Fibroblast of skin of abdomen (primary cell): ENCODE measurements at regions not wholly inside any gene's neighbourhood (a gene's known extent, or its start where the extent isn't known, plus 50 kb on each side); places are given as distances from the start of the nearest gene placed in this dataset.
A peak's percentile ranks its signal among the peaks of the same experiment; 100 is the strongest.

ENCODE experiments used
- DNase-seq: peaks from one replicate; pipeline ENCODE4 v3.0.0-alpha.2; 2013

DNA sequence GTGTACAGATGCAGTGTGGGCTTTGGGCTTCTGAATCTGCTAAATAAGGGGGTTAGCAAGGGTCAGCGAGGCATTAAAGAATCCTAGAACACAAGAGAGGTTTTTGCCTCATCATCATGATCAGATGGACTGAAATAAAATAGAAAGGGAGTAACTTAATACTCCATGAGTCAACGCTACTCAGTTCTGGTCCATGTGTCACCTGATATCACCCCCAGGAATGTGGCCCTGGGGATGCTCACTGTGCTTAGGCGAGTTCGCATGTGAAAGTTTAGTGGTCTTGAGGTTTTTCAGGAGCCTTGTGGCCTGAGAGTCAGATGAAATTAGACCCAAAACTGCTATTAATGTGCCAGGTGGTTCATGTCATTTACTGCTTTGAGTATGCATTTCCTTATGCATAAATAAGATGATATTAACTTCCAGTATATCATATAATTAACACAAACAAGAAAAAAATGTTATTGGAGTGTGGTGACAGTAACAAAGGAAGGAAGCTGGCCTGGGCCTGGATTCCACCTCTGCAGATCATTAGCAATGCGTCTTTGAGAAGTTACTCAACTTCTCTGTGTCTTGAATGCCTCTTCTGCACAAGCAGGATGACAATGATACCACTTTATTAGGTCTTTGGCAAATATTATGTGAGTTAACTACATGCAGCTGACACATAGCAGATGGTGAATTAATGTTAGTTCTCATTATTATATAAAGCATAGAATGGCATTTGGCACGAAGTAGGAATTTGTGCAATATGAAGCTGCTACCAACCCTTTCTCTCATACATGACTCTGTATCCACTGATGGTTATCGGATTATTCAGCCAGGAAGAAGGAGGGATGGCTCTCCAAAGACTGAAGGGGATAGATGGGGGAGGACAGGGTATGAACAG is 1272.6 kb downstream of the AACS start:
- peak; percentile 84 for DNase-seq

DNA sequence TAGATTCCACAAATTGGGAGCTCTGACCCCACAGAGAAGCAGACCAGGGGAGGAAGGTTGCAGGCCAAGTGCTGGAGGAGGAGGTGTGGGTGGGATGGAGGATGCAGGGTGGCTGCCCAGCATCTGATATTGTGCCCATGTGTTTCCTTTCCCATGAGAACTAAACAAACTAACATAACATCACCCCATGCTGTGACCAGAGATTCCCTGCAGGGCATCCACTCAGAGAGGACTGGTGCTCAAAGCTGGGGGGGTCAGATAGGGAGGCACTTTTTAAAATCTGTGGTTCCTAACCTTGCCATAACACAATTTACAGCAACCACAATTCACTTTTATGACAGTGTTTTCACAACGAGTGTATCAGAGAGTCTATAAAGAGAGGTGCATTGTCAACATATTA is 1277.6 kb downstream of the AACS start:
- DNase-seq = no peak

DNA sequence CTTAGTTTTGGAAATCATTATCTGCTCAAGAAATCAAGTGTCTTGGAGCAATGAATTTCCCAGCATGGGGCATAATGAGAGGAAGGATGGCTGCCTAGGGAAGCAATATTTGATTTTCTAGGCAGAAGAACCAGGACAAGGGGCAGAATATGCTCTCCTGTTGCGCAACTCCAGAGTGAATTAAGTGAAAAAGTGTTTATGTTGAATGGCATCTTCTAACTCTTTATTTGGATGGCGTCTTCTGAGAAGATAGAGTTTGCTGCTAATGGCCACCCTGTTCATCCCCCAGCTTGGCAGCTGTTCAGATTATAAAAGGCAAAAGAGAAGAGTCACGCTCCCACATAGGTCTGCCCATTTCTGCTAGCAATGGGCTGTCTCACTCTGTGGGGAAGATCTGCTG is 1278.1 kb downstream of the AACS start:
- no peak for DNase-seq

DNA sequence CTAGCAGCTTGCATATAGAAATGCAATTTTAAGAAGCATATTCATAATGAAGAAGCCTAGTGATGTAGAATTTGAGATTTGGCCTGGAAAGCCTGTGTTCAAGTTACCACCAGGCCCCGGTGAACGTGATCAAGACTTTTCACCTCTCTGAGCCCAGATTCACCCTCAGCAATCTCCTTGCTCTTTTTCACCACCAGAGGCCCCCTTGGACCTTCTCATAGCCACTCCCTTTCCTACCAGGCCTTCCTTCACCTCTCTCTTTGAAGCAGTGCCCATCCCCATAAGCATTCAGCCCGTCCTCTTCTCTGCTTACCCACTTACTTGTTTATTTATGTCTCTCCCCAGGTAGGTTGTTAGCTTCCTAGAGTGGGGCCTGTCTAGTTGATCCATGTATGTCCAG is 1280.9 kb downstream of the AACS start:
- DNase-seq = no peak

DNA sequence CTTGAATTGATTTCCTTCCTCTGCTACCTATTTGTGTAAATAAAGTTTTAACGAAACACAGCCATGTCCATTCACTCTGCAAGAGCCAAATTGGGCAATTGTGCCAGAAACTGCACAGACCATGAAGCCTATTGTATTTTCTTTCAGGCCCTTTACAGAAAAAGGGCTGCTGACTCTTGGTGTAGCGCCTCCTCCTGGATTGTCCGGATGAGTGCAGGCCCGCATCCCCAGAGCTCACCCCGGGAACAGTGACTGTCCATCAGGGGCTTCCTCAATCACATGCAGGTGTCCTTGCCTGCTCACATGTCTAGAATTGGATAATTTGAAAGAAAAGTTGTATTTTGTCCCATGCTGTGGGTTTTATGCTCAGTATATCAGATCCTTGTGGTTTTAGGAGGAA is 1282.2 kb downstream of the AACS start:
- no peak for DNase-seq

DNA sequence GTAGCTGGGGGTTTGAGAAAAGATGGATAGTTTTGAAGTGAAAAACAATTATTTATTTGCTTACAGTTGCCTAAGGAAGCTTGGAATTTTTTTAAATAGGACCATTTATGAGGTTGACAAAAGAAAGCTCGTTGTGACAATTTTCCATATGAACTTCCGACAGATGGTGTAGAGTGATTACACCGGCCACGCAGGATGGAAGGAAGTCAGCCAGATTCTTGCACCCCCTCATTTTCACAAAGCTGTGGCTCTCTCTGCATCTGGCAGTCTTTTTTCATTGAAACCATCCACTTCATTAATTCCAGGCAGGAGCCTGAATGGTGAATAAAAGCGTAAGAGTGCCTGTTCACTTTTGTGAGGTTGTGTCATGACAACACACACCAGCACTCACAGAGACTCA is 1284.1 kb downstream of the AACS start:
- no peak for DNase-seq

DNA sequence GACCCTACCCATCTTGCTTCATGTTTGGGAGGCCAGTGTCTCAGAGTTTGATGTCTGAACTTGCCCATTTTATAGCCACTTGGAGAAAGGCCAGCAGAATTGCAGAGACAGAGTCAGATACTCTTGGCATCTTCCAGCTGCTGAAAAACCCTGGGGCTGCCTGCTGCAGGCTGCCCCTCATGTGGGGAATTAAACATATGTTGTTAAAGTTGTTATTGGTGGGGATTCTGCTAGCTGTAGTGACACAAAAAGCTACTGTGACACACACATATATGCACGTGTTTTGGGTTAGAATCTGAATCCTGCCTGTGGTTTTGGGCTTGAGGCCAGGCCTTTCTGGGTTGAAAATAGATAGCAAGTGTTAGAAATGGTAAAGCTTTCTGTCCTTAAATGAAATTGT is 1288.4 kb downstream of the AACS start:
- peak; percentile 49 for DNase-seq

DNA sequence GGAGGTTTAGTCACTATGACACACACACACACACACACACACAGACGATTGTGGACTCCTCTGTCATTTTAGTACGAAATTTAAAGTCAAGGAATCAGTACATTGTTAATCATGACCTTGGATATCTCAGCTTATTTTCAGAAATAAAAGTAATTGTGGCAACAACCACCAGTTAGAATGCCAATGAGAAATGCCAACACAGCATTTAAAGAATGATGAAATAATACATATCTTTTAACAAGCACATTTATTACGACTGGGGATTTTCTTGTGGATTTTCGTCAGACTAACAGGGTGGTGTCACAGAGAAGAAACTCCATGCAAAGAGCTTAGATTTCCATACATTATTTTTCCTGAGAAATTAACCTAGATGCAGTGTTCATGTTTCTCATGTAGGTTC is 1289.4 kb downstream of the AACS start:
- no peak for DNase-seq

DNA sequence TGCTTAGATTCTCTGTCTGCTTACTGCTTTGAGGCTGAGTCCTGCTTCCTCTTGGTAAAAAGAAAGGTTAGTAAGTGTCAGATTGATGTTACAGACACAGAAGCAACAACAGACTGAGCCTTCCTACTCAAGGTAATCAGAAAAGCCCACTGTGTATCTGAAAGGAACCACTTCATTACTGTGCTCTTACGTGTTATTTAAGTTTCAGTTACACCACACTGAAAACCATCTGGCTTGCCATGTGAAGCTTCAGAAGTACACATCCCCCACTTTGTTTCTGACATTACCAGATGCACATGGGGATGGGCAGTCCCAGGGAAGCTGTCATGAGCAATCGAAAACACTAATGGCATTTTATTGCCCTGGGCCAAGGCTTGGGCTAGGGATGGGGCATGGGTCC is 1290.1 kb downstream of the AACS start:
- DNase-seq = peak; percentile 21

DNA sequence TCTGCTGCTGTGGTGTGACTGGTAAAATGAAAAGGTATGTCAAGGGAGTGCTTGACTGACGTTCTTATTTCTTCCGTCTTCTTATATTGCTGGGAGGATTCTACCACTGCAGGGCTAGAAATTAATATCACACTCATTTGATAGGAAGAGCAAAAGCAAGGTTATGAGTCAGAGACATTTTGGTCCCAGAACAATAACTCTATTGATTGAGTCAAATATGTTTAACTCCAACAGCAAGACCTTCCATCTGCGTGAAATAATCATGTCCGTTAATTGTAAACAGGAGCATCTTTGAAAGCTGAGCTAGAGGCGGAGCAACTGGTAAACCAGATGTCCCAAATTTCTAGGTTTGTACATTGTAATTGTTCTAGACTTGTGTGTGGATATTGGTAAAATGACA is 1293.6 kb downstream of the AACS start:
- DNase-seq = no peak

DNA sequence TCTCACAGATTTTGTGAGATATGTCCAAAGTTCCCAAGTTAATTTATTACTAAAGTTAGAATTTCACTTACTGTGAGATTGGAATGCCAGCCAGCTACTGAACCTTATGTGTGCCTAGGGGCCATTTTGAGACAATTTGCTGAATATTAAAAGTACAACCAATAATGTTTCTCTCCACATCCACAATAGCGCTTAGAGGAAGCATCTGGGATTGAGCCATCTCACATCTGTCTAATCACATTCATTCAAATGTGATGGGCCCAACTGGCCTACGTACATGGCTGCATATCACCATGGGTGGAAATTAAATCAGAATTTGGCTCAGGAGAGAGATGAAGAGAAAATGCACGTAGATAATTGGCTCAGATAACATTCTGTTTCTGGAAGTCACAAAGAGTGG is 1294.0 kb downstream of the AACS start:
- no peak for DNase-seq

DNA sequence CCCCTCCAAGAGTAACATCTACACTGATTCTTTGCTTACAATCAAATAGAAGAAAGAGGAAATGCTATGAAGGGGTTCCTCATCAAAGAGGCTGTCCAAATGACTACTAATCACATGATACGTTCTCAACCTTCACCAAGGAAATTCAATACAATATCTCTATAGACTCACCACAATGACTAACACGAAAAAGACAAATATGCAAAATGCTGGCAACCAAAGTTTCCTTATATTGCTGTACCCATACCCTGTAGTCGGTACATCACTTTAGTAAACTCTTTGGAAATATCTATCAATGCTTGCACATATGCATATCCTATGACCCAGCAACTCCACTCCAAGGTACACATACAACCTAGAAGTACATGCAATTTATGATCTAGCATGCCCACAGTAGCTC is 1296.6 kb downstream of the AACS start:
- no peak for DNase-seq

DNA sequence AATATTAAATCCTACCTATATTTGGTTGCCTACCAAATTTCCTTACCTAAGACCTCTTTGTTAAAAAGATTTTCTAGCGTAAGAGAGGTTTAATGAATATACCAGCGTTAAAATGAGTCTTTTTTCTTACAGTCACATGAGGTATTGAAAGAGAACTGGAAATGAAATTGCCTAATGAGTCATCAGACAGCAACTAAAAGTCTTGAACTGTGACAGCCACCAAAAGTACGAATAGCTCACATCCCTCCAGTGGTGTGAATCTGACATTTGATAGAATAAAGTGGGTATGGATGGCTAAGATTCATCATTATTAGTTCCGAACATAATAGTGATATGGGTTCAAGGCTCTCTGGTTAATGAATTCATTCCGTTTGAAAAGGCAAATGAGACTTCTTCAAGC is 1297.3 kb downstream of the AACS start:
- DNase-seq = no peak

DNA sequence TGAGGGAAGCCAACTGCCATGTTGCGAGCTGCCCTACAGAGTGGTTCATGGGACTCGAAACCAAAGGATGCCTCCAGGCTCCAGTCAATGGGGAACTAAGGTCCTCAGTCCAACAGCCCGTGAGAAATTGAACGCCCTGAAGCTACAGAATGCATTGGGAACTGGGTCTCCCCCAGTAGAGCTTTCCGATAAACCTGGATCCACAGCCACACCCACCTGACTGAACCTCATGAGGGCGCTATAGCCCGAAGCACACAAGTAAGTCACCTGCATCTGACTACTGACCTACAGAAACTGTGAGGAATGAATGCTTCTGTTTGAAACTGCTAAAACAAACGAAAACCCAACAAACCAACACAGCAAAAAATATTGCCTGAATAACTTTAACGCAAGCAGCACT is 1297.7 kb downstream of the AACS start:
- DNase-seq = no peak

DNA sequence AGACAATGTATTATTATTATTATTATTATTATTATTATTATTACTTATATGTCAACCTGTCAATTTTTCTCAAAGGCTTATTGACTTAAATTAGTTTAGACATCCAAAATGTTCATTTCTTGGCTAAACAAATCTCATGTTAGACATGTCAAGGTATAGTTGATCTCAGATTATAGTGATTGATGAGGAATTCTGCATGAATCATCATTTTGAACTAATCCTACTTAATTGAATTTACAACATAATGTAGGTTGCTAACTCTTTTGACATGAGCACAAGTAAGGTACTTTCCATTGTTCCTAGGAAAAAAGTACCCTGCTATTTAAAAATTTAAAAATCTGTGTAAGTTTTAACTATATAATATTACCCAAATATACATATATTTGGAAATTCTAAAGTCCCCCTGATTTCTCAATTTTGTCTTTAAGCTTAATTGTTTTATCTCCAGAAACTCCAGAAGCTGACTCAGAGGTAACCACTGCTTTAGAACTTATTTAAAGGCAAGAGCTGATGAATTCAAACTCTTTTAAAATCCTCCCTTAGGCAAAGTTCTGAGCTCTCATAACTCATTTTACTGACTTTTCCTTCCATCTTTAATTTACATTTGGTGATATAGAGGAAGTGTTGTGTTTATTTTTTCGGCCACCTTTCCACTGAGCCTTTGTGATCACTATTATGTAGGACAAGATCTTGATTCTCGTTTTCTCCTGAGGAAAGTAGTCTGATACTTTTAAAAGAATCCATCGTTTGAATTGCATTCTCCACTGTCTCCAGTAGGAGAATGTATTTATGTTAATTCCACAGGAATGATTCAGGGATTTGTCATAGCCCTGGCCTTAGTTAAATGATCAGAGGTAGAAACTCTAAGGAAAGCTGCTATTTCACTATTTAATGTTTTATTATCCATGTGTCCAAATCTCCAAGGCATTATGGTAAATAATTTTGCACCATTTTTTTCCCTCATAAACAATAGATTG is 1304.5 kb downstream of the AACS start:
- peak; percentile 63 for DNase-seq

DNA sequence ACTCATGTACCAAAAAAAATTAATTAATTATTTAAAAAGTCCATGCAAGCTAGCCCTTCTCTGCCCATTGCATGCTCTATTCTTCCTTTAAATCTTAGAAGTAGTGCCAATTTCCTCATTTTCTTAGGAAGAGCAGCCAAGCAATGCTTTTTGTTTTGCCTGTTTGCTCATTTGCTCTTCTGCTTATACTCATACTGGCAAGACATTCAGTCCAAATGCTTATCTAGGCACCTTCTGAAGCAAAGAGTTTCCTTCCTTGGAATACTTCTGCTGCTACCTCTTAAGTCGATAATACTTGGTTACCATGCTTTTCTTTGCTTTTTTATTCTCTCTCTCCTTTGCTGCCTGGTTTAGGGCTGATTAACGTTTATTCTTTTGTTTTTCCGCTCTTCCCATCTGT is 1318.3 kb downstream of the AACS start:
- no peak for DNase-seq

DNA sequence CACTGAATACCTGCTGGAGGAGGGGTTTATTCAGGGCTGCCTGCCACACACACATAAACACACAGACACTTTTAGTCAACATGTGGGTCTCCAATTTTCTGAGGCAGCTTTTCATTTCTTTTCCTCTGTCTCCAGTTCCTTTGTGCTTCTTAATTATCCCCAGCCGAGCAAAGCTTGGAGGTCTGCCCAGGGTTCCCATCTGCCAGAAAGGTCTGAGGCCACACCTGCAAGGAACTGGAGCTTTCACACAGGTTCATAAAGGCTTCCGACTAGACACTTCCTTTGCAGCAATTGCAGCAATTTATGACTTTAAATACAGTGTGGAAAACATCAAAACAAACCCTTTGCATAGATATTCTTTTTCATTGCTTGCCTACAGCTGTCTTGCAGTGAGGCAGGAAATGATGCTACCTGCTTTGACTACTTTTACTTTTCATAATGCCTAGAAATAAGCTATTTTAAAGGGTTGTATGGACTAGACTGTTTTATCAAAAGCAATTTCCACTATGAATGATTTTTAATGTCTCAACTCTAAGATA is 1318.9 kb downstream of the AACS start:
- no peak for DNase-seq

DNA sequence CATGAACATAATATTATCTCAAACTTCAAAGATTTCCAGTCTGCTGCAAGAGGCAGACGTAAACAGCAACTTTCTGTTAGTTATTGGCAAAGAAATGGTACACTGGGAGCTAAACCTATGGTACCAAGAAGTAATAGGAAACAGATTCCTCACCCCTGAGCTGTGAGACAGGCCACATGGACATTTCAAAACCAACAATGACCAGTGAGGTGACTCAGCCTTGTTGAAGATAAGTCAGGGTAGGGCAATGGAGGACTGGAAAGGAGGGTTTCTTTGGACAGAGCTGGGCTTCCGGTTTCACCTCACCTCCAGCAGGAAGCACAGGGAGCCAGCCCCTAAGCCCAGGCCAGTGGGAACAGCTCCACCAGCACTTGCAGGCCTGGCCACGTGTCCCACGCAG is 1320.5 kb downstream of the AACS start:
- DNase-seq = peak; percentile 12

DNA sequence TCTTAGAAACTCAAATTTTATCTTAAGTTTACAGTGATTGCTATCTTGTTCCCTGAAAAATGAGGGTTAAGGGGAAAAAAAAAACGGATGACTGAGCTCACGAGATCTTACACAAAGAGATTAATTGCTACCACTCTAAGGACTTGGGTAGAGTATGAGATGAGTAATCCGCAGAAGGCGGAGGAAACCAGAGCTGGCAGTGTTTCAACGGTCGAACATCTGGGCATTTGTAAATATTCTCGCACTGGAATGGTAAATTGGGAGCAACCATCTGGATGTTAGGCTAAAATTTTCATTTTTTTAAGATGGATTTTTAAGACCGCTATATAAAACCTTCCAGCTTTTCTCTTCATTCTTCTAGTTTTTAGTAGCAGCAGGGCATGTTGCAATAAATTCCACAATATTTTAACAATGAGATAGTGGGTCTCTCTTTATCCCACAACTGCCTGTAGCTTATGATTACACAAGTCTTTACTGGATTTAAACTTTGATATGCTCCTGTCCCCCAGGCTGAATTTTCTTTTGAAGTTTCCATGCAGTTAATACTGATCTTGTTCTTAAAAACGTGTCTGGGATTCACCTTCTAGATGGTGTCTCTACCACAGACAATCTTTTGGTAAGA is 1324.1 kb downstream of the AACS start:
- peak; percentile 81 for DNase-seq

DNA sequence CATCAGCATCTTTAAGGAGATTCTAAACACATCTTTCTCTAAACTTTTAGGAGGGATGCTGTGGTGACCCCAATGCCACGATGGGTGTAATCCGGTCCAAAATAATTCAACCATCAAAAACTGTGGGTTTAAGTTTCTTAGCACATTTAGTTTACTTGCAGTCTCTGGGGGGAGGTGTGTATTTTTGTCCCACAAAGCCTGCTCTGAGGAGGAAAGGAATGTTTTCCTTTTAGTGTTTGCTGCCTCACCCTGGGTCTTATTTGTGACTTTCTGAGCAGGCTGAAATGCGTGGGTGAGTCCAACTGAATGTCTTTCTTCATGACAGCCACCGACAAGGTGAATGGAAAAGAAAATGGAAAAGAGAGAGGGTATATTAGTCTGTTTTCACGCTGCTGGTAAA is 1324.7 kb downstream of the AACS start:
- no peak for DNase-seq

DNA sequence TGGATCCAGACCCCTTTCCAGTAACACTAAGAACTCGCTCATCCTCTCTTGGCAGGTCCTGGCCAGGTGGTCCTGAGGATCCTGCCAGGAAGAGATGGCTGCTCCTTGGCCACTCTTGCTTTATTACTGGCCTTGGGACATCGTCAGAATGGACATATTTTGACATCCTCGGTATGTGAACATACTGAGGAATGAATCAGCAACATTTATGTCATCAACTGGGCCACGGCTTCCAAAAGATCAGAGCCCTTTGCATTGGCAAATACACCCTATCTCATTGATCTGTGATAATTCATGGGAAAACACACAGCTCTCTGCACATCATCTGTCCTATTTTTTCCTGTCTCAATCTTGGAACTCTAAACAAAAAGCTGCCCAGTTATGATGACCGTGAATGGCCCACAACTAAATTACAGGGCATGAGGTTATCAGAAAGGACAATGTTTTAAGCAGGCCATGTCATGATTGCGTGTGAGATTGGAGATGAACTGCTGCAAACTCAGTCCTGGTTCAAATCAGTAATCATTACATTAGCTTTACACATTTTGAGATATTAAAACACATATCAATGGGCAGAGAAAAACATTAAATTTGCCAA is 1325.8 kb downstream of the AACS start:
- DNase-seq = no peak

DNA sequence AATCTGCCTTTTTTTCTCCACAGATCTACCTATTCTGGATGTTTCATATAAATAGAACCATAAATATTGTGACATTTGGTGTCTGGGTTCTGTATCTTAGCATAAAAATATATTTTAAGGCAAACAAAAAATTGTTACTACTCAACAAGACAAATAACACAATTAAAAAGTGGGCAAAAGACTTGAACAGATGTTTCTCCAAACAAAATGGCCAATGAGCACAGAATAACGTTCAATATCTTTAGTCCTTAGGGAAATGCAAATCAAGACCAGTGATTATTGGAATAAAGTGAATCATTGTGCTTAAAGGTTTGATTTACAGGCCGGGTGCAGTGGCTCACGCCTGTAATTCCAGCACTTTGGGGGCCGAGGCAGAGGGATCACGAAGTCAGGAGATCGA is 1331.3 kb downstream of the AACS start:
- no peak for DNase-seq
